HEK293 (cell line): ENCODE measurements at regions not wholly inside any gene's neighbourhood (a gene's known extent, or its start where the extent isn't known, plus 50 kb on each side); places are given as distances from the start of the nearest gene placed in this dataset.

Experiments
- CTCF ChIA-PET: fragments of 350-600 bp; formaldehyde crosslinking; extraction: SDS; loops from one replicate; lab custom pipeline; 2021; ENCODE audit warnings: antibody characterized with exemption; lab: Yijun Ruan, JAX
- POLR2A ChIA-PET: fragments of 300-600 bp; formaldehyde crosslinking; extraction: SDS; loops from one replicate; lab custom pipeline; 2020; ENCODE audit warnings: antibody characterized with exemption, inconsistent platforms; lab: Yijun Ruan, JAX
- H3K27ac ChIP-seq: fragments of 200-500 bp; sonication (Bioruptor generic); 2 replicates; pipeline ENCODE4 v1.5.1; 2014; ENCODE audit warnings: low read depth, low read length, control low read depth, inconsistent platforms; ENCODE audit errors: extremely low read depth
- H3K36me3 ChIP-seq, 2 experiments: fragments of 200-500 bp in 1 of 2; sonication (Bioruptor generic) in 1 of 2; 1 replicate in 1 of 2; 2 replicates in 1 of 2; pipeline ENCODE4 v1.5.1; 2014 to 2017; ENCODE audit warnings: inconsistent platforms in 2 of 2, low read length in 2 of 2; ENCODE audit not compliant: control insufficient read depth in 2 of 2, insufficient read depth in 1 of 2
- H3K4me1 ChIP-seq: fragments of 200-500 bp; sonication (Bioruptor generic); 2 replicates; pipeline ENCODE4 v1.5.1; 2014; ENCODE audit warnings: mild to moderate bottlenecking, low read length, inconsistent platforms; ENCODE audit not compliant: control insufficient read depth, insufficient read depth
- H3K4me3 ChIP-seq: 2 replicates; pipeline ENCODE4 v1.5.1; 2011; ENCODE audit warnings: low read depth, mild to moderate bottlenecking, control low read depth, low read length, moderate library complexity
- H3K9me3 ChIP-seq: fragments of 200-500 bp; sonication (Bioruptor generic); 2 replicates; pipeline ENCODE4 v1.5.1; 2014; ENCODE audit warnings: low read depth, low read length, inconsistent platforms; ENCODE audit not compliant: control insufficient read depth, insufficient read depth
- ATF2 ChIP-seq: fragments of 450-650 bp; formaldehyde crosslinking; IDR thresholded peaks from 2 replicates; pipeline ENCODE4 v1.5.1; 2016; ENCODE audit warnings: missing biosample characterization, missing genetic modification characterization, low read depth
- BCL11B ChIP-seq: fragments of 450-650 bp; formaldehyde crosslinking; IDR thresholded peaks from 2 replicates; pipeline ENCODE4 v1.5.1; 2016; ENCODE audit warnings: low read depth, missing biosample characterization, missing genetic modification characterization
- CTCF ChIP-seq: fragments of 450-650 bp; formaldehyde crosslinking; IDR thresholded peaks from 2 replicates; pipeline ENCODE4 v1.5.1; 2016; ENCODE audit warnings: missing biosample characterization, missing genetic modification characterization
- GLIS1 ChIP-seq: fragments of 450-650 bp; formaldehyde crosslinking; IDR thresholded peaks from 2 replicates; pipeline ENCODE4 v1.5.1; 2016; ENCODE audit warnings: missing biosample characterization, missing genetic modification characterization
- HOXD13 ChIP-seq: sonication (generic); formaldehyde crosslinking; IDR thresholded peaks from 2 replicates; pipeline ENCODE4 v1.8.0; 2022; ENCODE audit warnings: missing genetic modification reagents, borderline replicate concordance
- MYNN ChIP-seq: fragments of 450-650 bp; formaldehyde crosslinking; IDR thresholded peaks from 2 replicates; pipeline ENCODE4 v1.5.1; 2016; ENCODE audit warnings: missing biosample characterization, missing genetic modification characterization, borderline replicate concordance
- OVOL3 ChIP-seq: fragments of 450-650 bp; formaldehyde crosslinking; IDR thresholded peaks from 2 replicates; pipeline ENCODE4 v1.5.1; 2016; ENCODE audit warnings: missing biosample characterization, missing genetic modification characterization
- PBX3 ChIP-seq: sonication (generic); formaldehyde crosslinking; IDR thresholded peaks from 2 replicates; pipeline ENCODE4 v1.8.1; 2022; ENCODE audit warnings: mild to moderate bottlenecking, moderate library complexity, missing genetic modification reagents
- ZIC2 ChIP-seq: fragments of 450-650 bp; formaldehyde crosslinking; IDR thresholded peaks from 2 replicates; pipeline ENCODE4 v1.5.1; 2016; ENCODE audit warnings: missing biosample characterization, missing genetic modification characterization
- ZNF133 ChIP-seq: fragments of 450-650 bp; formaldehyde crosslinking; IDR thresholded peaks from 2 replicates; pipeline ENCODE4 v1.5.1; 2016; ENCODE audit warnings: missing biosample characterization, missing genetic modification characterization
- ZNF169 ChIP-seq: fragments of 450-650 bp; formaldehyde crosslinking; IDR thresholded peaks from 2 replicates; pipeline ENCODE4 v1.5.1; 2016; ENCODE audit warnings: missing biosample characterization, missing genetic modification characterization
- ZNF398 ChIP-seq: fragments of 450-650 bp; formaldehyde crosslinking; IDR thresholded peaks from 2 replicates; pipeline ENCODE4 v1.5.1; 2017; ENCODE audit warnings: missing biosample characterization, missing genetic modification characterization
- ZNF473 ChIP-seq: fragments of 450-650 bp; formaldehyde crosslinking; IDR thresholded peaks from 2 replicates; pipeline ENCODE4 v1.5.1; 2017; ENCODE audit warnings: missing biosample characterization, missing genetic modification characterization
- ZNF488 ChIP-seq: fragments of 450-650 bp; formaldehyde crosslinking; IDR thresholded peaks from 2 replicates; pipeline ENCODE4 v1.5.1; 2016; ENCODE audit warnings: missing biosample characterization, missing genetic modification characterization
- ZNF580 ChIP-seq: fragments of 450-650 bp; formaldehyde crosslinking; IDR thresholded peaks from 2 replicates; pipeline ENCODE4 v1.5.1; 2016; ENCODE audit warnings: missing biosample characterization, missing genetic modification characterization
- ZNF623 ChIP-seq: fragments of 450-650 bp; formaldehyde crosslinking; IDR thresholded peaks from 2 replicates; pipeline ENCODE4 v1.5.1; 2016; ENCODE audit warnings: missing biosample characterization, missing genetic modification characterization
- ZNF747 ChIP-seq: fragments of 450-650 bp; formaldehyde crosslinking; IDR thresholded peaks from 2 replicates; pipeline ENCODE4 v1.5.1; 2016; ENCODE audit warnings: missing biosample characterization, missing genetic modification characterization
- ZNF830 ChIP-seq: fragments of 450-650 bp; IDR thresholded peaks from 2 replicates; pipeline ENCODE4 v1.5.0; 2018; ENCODE audit warnings: missing biosample characterization, missing genetic modification characterization, low read depth, mild to moderate bottlenecking, moderate library complexity

- POLR2A ChIA-PET: no interaction called here
- TF ChIP-seq ZIC2 (tag by site-specific recombination): no peak
- TF ChIP-seq ZNF488 (tag by site-specific recombination): no peak
- TF ChIP-seq ZNF398: no peak
- no peak for TF ChIP-seq PBX3 (CRISPR knock-in tag)
- no peak for TF ChIP-seq ZNF747 (tag by site-specific recombination)
- no peak for TF ChIP-seq HOXD13 (CRISPR knock-in tag)
- TF ChIP-seq ZNF473 (tag by site-specific recombination): no peak
- TF ChIP-seq OVOL3 (tag by site-specific recombination): no peak
- TF ChIP-seq ATF2 (tag by site-specific recombination): no peak
- TF ChIP-seq MYNN (tag by site-specific recombination): no peak
- TF ChIP-seq ZNF169 (tag by site-specific recombination): no peak
- Histone ChIP-seq H3K4me1 (no peaks in the 10 kb centered on the region), H3K27ac (no peak overlapping the region), H3K4me3 (no peak overlapping the region), H3K36me3 (no peaks in the 10 kb centered on the region), H3K9me3 (no peaks in the 10 kb centered on the region)
- CTCF ChIA-PET: no interaction called here
These were observed 62.6 kb upstream of the IQSEC1 start for GRCh38 chr3:13135811-13136321.

- Histone ChIP-seq H3K9me3 (no peaks in the 10 kb centered on the region), H3K4me3 (no peak overlapping the region), H3K4me1 (no peaks in the 10 kb centered on the region), H3K27ac (no peak overlapping the region)
- TF ChIP-seq ZNF133 (tag by site-specific recombination) (no peak), BCL11B (tag by site-specific recombination) (no peak), ZNF623 (no peak), ZNF580 (tag by site-specific recombination) (no peak)
- TF ChIP-seq, all 188 proteins: peak for 0
- ChIA-PET POLR2A (no interaction called here), CTCF (no interaction called here)
- H3K36me3 ChIP-seq: no peaks in the 10 kb centered on the region
These were observed 62.1 kb upstream of the IQSEC1 start for GRCh38 chr3:13135251-13135810.

- ChIA-PET CTCF (no interaction called here), POLR2A (no interaction called here)
- Histone ChIP-seq H3K27ac (no peak overlapping the region), H3K4me1 (no peaks in the 10 kb centered on the region), H3K9me3 (no peaks in the 10 kb centered on the region), H3K4me3 (no peak overlapping the region), H3K36me3 (no peaks in the 10 kb centered on the region)
- TF ChIP-seq CTCF (tag by site-specific recombination): no peak
- TF ChIP-seq ZNF830: no peak
- peak; percentile 53 for TF ChIP-seq GLIS1 (tag by site-specific recombination)
These were observed 61.6 kb upstream of the IQSEC1 start for GRCh38 chr3:13134879-13135206.
